Hematopoietic multipotent progenitor cell treated with erythropoietin and hydrocortisone succinate and interleukin-3 and kit ligand, for 15 days (in vitro differentiated cells): ENCODE measurements at regions not wholly inside any gene's neighbourhood (a gene's known extent, or its start where the extent isn't known, plus 50 kb on each side); places are given as distances from the start of the nearest gene placed in this dataset.

Experiments used
- DNase-seq: peaks from one replicate; pipeline ENCODE4 v3.0.0-alpha.2; 2015; ENCODE audit warnings: low spot score

DNA sequence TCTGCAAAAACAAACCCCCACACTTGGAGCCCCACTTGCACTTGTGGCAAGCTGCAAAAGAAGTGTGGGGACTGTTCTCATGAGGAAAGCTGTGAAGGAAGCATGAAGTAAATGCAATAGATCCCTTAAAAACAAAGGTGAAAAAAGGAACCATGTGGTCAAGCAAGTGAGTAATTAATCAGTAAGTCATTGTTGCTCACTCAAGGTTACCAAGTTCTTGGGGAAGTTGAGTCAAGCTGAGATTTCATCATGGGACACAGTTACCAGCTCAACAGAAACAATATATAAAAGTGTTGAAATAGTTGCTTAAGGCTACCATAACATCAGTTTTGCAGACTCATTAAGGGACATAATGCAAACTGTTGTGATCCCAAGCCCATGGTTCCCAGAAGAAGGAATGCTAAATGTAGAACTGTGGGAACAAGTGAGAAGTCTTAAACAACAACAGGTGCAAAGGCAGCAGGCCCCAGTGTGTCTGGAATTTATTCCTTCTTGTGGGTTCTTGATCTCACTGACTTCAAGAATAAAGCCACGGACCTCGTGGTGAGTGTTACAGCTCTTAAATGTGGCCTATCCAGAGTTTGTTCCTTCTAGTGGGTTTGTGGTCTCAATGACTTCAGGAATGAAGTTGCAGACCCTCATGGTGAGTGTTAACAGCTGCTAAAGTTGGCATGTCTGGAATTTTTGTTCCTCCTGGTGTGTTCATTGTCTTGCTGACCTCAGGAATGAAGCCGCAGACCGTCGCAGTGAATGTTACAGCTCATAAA is 336.3 kb upstream of the RBMY1B start:
- DNase-seq, result no peak

DNA sequence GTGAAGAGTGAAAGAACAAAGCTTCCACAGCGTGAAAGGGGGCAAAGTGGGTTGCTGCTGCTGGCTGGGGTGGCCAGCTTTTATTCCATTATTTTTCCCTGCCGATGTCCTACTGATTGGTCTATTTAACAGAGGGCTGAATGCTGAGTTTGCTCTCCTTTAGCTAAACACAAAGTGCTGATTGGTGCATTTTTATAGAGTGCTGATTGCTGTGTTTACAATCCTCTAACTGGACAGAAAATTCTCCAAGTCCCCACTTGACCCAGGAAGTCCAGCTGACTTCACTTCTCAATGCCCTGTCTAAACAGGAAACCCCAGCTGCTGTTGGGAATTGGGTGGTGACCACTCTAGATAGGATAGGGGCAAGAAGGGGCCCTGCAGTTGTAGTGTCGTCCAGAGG is 335.6 kb upstream of the RBMY1B start:
- DNase-seq, result no peak

DNA sequence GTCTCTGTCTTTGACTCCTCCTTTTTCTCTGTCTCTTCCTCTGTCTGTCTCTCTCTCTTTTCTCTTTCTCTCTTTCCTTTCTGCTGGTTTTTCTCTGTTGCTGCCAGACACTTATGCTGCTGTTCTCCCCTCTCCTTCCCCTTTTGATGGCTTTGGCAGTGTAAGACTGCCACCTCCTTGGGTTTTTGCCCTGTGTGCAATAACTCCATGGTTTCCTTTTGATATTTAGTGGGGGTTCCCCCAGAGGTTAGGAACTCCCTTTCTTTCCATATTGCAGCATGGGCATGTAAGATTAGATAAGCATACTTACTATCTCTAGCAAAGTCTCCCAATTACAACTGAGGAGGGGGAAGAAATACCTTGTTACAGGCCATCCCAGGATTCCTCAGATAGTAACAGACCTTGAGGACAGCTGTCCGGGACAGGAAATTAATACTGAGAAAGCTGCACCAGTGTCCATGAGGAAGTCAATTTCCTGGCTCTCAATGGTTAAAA is 333.8 kb upstream of the RBMY1B start:
- DNase-seq, result no peak

DNA sequence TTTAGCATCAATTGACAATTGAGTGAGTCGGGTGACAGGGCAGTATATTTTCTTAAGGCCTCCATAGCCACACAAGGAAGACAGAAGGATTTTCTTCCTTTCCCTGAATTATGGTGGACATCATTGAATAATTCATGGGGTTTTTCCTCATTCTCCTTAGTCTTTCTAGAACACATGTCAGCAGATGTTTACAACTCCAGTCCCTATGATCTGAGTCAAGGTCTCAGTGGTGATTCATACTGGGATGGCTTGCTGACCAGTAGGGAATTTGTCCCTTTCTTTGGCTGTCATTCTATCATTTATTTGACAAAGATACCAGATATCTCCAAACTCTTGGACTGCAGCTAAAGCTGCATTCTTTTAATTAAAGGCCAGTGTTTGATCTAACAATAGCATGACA is 332.9 kb upstream of the RBMY1B start:
- DNase-seq, result no peak

DNA sequence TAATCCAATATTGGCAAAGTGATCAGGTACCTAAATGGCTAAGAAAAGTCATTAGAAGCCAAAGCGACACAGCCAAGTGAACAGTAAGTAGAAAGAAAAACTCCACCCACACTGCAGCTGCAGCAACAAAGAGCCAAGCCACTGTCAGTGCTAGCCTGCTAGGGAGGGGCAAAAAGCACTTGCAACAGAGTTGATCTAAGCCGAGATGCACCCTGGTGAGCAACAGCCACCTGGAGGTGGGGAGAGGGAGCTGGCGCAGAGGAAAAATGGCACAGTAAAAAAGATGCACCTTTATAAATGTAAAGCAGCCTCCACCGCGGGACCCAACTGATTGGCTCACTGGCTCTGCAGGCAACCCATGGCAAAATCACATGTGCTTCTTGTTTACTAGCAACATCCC is 330.2 kb upstream of the RBMY1B start:
- DNase-seq, result peak; percentile 18

DNA sequence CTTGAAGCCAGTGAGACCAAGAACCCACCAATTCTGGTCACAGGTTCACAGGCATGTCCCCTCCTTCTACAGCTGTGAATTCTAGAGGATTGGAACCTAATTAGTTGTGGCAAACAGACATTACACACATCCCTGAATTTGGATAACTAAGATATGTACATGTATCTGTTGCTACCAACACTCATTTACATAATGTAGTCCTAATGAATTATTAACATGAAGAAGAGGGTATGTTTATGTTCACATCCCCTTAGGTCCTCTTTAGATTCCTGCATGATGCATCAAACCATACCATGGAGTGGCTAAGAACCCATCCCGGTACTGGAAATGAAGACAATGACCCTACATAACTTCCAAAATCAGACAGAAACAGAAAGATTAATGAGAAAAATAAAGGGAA is 326.9 kb upstream of the RBMY1B start:
- no peak for DNase-seq

DNA sequence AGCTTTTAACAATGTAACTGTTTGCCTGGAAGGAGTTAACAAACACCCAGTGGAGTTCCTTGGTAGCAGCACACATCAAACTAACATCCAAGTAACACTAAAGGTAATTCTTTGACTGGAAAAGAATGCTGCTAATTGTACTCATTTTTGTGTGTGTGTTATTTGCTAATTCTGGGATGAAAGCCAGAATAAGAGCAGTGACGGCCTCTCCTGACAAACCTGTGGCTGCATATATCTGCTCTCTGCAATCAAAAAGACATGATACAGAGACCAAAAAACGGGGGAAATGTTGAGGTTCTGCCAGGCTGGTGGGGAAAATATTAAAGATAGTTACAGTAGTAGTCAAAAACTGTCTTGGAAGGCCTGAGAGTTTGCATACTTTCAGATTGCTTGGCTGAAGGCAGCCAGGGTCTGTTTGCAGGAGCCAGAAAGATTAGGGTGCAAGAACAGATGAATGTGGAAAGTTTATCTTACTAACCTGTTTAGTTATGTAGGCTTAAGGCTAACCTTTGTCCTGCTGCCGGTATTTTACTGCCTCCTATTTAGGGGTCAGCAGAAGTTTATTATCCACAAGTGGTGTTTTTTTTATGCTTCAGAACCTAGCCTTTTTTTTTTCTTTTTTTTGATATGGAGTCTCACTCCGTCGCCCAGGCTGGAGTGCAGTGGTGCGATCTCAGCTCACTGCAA is 325.6 kb upstream of the RBMY1B start:
- no peak for DNase-seq

DNA sequence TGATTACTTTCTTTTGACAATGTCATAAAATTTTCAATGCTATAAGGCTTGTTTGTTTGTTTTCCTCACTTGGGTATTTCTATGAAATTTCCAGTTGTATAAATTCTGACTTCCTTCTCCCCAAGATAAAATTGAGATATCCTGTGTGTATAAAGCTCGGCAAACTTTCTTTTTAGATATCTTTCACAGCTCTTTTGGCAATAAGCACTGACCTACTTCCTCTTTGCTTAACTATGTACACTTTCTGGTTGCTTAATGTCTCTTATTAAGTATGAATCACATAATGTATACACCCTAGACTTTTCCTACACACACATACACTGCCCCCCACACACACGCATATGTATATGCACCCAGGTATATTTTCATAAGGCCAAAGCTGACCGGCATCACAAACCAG is 318.4 kb upstream of the RBMY1B start:
- DNase-seq, result no peak

DNA sequence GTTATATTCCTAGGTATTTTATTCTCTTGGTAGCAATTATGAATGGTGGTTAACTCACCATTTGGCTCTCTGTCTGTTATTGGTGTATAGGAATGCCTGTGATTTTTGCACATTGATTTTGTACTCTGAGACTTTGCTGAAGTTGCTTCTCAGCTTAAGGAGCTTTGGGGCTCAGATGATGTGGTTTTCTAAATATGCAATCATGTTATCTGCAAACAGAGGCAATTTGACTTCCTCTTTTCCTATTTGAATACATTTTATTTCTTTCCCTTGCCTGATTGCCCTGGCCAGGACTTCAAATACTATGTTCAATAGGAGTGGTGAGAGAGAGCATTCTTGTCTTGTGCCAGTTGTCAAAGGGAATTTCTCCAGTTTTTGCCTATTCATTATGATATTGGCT is 310.9 kb upstream of the RBMY1B start:
- no peak for DNase-seq

DNA sequence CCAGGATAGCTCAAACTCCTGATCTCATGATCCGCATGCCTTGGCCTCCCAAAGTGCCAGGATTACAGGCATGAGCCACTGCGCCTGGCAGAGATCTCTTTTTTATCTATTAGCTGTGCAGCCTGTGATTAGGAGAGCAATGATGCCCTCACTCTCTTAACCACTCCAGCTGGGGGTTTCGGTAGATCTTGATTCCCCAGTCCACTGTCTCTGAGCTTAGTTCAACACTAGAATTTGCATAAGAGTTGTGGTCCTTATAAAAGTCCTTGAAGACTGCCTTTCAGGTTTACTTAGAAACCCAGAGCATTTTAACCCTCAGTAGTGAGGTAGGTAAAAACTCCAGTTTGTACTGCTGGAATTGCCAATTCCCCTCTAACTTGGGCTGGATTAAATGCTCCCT is 283.3 kb upstream of the RBMY1B start:
- DNase-seq, result no peak

DNA sequence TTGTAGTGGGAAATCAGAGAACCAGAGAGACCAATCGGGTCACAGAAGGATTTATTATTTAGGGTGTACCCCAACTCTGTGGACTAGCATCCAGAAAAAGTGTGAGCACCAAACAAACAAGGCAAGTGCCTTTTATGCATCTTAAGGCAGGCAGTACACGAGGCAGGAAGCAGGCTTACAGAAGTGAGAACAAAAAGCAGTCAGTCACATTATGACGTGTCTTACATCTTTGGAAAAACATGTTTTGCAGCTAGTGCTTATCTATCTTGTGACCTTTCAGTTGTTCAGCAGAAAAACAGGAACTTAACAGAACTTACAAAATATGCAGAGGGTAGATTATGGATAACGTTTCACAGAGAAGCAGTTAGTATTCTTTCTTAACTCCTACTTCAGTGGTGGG is 270.9 kb upstream of the RBMY1B start:
- peak; percentile 54 for DNase-seq

DNA sequence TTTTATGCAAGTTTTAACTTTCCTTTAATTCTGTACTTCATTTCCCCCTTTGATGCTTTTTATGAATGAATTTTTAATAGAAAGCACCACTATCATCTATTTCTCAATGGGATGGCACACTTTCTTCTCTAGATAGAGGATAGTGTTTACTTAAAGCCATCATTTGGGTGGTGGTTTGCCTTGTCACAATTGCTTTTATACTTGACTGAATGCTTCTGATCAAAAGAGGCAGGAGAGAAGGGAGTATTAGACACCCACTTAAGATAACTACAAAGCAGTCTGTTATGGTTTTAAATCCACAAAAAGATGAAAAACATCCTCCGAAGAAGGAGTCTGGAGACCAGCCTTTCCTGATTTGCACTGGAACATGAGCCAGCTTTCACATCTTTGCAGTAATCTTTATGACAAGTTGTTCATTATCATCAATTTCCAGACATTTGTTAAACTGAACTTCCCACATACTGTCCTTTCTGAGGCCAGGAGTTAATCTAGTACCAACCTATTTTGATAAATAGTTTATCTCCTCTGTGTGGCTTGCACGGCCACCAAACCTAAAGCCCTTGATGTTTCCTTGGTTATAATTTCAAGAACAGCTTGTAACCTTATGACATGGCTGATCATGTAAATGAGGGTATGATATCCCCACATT is 270.4 kb upstream of the RBMY1B start:
- DNase-seq, result peak; percentile 40

DNA sequence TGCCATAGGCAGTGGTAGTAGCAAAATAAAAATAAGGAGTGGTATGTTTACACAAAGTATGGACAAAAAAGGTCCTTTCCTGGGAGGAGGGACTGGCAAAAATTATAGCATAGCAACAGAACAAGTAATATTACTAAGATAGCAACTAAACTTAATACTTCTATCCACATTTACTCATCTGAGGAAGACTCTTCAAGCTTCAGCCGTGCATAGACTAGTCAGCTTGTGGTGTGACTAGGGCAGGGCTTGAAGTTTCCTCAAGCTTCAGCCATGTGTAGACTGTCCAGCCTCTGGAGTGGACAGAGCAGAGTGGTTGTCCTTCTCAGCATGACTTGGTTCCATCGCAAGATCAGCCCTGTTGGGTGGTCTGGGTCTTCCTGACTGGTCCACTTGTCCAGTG is 268.3 kb upstream of the RBMY1B start:
- no peak for DNase-seq

DNA sequence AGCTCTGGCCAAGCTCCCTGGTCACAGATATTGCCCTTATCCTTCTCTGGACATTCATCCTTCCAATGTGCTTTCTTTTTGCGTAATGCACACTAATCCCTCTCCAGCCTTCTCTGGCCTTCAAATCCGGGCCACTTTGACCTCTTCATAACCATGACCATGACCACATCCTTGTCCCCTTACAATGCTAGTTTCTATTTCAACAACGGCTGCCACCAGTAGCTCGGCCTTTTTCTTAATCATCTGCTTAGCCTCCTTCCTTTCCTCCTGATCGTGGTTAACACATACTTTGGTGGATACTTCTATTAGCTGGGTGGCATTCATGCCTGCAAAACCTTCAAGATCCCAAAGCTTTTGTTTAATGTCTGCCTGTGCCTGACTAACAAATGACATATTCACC is 264.4 kb upstream of the RBMY1B start:
- DNase-seq, result no peak

DNA sequence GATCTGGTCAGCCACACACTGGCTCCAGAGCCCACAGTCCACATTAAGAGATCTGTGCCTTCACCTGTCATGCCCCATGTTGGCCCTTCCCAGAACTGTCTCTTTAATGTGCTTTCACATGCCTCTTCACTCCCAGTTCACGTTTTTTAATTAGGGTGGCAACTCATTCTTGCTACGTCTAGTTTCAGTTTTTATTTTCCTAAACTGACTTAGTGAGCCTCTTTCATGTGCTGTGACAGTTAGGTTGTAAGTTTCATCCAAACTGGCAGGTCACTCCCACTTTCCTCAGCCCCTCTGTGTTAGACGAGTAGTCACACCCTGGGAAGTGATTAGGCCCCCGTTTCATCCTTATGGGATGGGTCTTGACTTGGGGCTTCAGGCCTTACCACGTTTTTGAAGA is 262.5 kb upstream of the RBMY1B start:
- DNase-seq, result no peak

DNA sequence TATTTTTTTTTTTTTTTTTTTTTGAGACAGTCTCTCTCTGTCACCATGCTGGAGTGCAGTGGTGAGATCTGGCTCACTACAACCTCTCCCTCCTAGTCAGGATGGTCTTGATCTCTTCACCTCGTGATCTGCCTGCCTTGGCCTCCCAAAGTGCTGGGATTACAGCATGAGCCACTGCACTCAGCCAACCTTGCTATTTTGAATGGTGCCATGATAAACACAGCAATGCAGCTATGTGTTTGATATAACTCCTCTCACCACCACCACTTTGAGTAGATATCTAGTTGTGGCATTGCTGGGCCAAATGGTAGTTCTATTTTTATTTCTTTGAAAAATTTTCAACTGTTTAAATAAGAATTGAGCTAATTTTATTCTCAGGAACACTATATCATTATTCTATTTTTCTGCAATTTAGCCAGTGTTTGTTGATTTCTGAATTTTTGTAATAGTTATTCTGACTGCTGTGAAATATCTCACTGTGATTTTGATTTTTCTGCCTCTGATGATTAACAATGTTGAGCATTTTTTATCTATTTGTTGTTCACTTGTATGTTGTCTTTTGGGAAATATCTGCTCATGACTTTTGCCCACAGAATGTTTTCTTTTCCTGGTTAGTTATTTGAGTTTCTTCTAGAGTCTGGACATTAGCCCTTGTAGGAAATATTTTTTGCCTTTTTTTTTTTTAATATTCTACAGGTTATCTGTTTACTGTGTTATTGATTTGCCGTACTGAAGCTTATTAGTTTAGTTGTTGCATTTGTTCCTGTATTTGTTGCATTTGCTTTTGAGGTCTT is 257.5 kb upstream of the RBMY1B start:
- no peak for DNase-seq

DNA sequence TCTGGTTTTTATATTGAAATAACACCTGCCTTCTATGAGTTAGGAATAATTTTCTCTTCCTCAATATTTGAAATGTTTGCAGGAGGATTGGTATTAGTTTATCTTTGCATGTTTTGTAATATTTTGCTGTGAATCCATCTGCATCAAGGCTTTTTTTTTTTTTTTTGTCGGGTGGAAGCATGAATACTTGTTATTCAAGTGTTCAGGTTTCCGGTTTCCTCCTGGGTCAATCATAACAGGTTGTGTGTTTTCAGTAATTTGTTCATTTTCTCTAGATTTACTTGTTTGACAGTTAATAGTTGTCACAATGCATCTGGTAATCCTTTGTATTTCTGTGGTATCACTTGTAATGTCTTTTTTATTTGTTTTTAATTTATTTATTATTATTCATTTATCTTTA is 256.7 kb upstream of the RBMY1B start:
- DNase-seq, result no peak

DNA sequence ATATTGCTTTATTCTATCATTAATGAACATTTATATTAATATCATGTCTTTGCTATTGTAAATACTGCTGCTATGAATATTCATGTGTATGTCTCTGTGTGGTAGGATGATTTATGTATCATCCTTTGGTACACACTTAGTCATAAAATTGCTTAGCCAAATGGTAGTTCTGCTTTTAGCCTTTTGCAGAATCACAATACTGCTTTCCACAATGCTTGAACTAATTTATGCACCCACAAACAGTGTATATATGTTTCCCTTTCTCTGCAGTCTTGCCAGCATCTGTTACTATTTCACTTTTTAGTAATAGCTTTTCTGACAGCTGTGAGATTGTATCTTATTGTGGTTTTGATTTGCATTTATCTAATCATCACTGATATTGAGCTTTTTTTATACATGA is 254.3 kb upstream of the RBMY1B start:
- no peak for DNase-seq

DNA sequence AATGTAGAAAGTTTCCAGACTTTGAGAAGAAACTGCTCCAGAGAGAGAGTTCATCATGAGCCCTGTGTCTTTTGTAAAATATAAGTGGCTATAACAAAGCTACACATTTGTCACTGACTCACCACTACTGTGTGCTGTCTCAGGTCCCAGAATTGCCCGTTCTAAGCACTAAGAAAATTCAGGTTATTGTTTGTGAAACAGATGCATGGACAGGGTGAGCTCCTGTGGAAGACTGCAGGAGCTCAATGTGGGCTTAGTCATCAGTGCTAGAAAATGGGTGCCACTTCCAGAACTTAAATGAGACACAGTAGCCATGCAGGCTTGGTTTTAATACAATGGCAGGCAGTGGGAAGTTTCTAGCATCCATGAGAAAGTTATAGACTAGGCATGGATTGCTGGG is 251.4 kb upstream of the RBMY1B start:
- no peak for DNase-seq

DNA sequence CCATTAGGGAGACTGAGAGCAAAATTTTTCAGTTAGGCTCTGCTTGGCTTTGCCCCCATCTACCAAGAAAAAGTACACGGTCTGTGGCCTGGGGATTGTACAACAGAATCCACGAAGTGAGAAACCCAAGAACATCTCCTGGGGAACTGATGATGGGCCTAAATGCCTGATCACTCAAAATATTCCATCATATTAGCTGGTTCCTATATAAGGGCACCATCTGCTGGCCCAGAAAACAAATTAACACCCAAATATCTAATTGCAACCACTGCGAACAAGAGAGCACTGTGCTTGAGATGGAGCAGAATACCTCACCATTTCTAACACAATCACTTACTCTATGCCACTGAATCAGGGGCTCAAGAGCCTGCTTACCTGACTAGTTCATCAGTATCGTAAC is 250.8 kb upstream of the RBMY1B start:
- DNase-seq, result no peak

DNA sequence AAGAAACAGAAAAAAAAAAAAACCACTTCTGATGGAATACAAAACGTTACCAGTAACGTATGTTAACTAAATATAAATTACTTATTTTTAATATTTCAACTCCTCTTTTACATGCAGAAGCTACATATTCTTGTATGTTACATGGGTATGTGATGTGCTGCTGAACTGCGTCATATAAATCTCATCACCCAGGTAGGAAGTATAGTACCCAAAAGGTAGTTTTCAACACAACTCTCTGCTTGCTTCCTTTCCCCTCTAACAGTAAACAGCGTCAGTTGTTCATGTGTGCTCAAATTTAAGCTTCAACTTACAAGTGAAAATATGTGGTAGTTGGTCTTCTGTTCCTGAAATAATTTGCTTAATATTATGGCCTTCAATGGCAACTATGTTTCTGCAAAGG is 250.0 kb upstream of the RBMY1B start:
- no peak for DNase-seq

DNA sequence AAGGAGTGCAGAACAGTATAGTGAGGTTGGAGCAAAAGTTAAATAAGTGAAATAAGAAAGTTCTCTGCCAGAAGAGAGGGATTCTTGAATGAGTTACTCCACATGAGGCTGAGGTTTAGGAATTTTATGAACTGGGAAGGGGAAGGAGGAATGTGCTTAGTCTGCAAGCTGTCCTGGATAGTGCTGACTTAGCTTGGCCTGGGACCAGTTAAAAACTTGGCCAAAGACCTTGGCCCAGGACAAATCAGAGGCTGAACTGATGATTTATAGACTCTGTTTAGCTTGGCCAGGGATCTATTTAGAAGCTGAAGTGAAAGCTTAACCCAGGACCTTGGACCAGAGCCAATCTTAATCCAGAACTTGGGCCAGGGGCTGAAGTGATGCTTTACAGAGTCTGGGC is 244.4 kb upstream of the RBMY1B start:
- DNase-seq, result no peak

DNA sequence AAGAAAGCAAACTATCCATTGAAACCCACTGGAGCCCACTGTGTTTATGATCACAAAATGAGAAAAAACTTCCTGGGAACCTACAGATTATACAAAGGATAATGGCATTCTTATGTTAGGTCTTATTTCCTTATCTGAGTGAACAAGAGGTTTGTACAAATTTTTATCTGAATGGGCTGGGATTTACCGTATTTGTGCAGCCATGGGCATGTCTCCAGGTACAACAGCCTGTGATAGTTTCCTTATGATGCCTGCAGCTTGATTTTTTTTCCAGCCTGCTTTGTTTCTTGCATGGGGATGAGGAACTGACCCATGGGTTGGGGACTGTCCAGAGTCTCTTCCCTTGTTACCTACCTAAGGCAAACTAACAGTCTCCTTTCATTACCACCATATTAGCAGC is 244.0 kb upstream of the RBMY1B start:
- no peak for DNase-seq
